ENCODE measurements at regions not wholly inside any gene's neighbourhood (a gene's known extent, or its start where the extent isn't known, plus 50 kb on each side); places are given as distances from the start of the nearest gene placed in this dataset.

GRCh38 chr10:94193466-94193924, 169.2 kb downstream of the NOC3L start:
- TF ChIP-seq CTCF (IDR thresholded peaks at IDR 0.05; ENCODE audit: borderline replicate concordance, control extremely low read depth, extremely low read depth, insufficient read depth, missing control alignments), result no peak
- no peak for DNase-seq (ENCODE audit: low spot score)
- in situ Hi-C loops (cut with MboI; ENCODE audit: low sequenced_read_pairs, unreplicated experiment), result no loop called here

GRCh38 chr10:94194256-94194655, 168.5 kb downstream of the NOC3L start:
- in situ Hi-C loops (cut with MboI; ENCODE audit: low sequenced_read_pairs, unreplicated experiment), result no loop called here
- DNase-seq (ENCODE audit: low spot score), result no peak
- no peak for TF ChIP-seq CTCF (IDR thresholded peaks at IDR 0.05; ENCODE audit: borderline replicate concordance, control extremely low read depth, extremely low read depth, insufficient read depth, missing control alignments)

GRCh38 chr10:94197241-94197640, 165.5 kb downstream of the NOC3L start:
- TF ChIP-seq CTCF (IDR thresholded peaks at IDR 0.05; ENCODE audit: borderline replicate concordance, control extremely low read depth, extremely low read depth, insufficient read depth, missing control alignments), result no peak
- in situ Hi-C loops (cut with MboI; ENCODE audit: low sequenced_read_pairs, unreplicated experiment), result no loop called here
- no peak for DNase-seq (ENCODE audit: low spot score)

DNA sequence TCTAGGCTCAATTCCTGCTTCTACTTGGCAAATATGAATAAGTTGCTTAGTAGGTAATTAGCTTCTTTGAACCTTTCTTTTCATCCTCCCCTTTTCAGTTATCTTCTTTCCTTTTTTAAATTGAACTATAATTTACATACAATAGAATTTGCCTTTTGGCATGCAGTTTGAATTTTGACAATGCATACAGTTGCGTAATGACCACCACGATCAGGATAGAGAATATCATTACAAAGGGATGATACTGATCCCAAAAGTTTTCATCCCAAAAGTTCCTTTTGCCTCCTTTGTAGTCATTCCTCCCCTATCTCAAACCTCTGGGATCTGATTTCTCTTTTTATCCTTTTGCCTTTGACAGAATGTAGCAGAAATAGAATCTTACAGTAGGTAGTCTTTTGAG, 164.4 kb downstream of the NOC3L start:
- no peak for DNase-seq (ENCODE audit: low spot score)
- TF ChIP-seq CTCF (IDR thresholded peaks at IDR 0.05; ENCODE audit: borderline replicate concordance, control extremely low read depth, extremely low read depth, insufficient read depth, missing control alignments), result no peak
- in situ Hi-C loops (cut with MboI; ENCODE audit: low sequenced_read_pairs, unreplicated experiment), result no loop called here

- no peak for TF ChIP-seq CTCF (IDR thresholded peaks at IDR 0.05; ENCODE audit: borderline replicate concordance, control extremely low read depth, extremely low read depth, insufficient read depth, missing control alignments)
- in situ Hi-C loops (cut with MboI; ENCODE audit: low sequenced_read_pairs, unreplicated experiment), result no loop called here
- no peak for DNase-seq (ENCODE audit: low spot score)
Measured at GRCh38 chr10:94199565-94199964, 163.2 kb downstream of the NOC3L start.

- no peak for DNase-seq (ENCODE audit: low spot score)
Measured at GRCh38 chr10:94200146-94200837, 162.4 kb downstream of the NOC3L start.

More at GRCh38 chr10:94200146-94200837, 162.4 kb downstream of the NOC3L start:
- no peak for TF ChIP-seq CTCF (IDR thresholded peaks at IDR 0.05; ENCODE audit: borderline replicate concordance, control extremely low read depth, extremely low read depth, insufficient read depth, missing control alignments)
- in situ Hi-C loops (cut with MboI; ENCODE audit: low sequenced_read_pairs, unreplicated experiment), result no loop called here

Measured in GM13976 (cell line).